ENCODE measurements at regions not wholly inside any gene's neighbourhood (a gene's known extent, or its start where the extent isn't known, plus 50 kb on each side); places are given as distances from the start of the nearest gene placed in this dataset.

GRCh38 chr2:177021706-177022343, 190.8 kb upstream of the HNRNPA3 start:
- Histone ChIP-seq H3K9ac (ENCODE audit: low read length in 3 of 3) (no peak overlapping the region), H3K4me3 (ENCODE audit: low read length in 3 of 3) (no peak overlapping the region), H3K4me1 (ENCODE audit: control insufficient read depth in 2 of 3, insufficient read depth in 2 of 3, low read depth in 1 of 3, low read length in 3 of 3) (peaks cover 0 to 5% (median 4%) of the 10 kb centered on the region in 3 donors), H3K27ac (ENCODE audit: low read depth in 2 of 2, low read length in 2 of 2) (no peak overlapping the region), H3K9me3 (ENCODE audit: control insufficient read depth in 2 of 3, insufficient read depth in 1 of 3, low read length in 3 of 3) (no peaks in the 10 kb centered on the region), H3K27me3 (ENCODE audit: control insufficient read depth, insufficient read depth, low read length) (no peaks in the 10 kb centered on the region), H3K36me3 (ENCODE audit: control insufficient read depth in 2 of 3, insufficient read depth in 3 of 3, low read length in 3 of 3) (no peaks in the 10 kb centered on the region)
- peak in 4 of 5 donors; percentile 31 to 78 (median 56) for DNase-seq
- intact Hi-C loops (cut with DNase I): no loop called here
- FAIRE-seq: no peak
- no peak for TF ChIP-seq CTCF (IDR thresholded peaks at IDR 0.05; ENCODE audit: borderline replicate concordance, extremely low read depth, insufficient read depth)

- Histone ChIP-seq H3K4me3 (ENCODE audit: low read length in 3 of 3) (no peak overlapping the region), H3K27me3 (ENCODE audit: control insufficient read depth, insufficient read depth, low read length) (no peaks in the 10 kb centered on the region), H3K36me3 (ENCODE audit: control insufficient read depth in 2 of 3, insufficient read depth in 3 of 3, low read length in 3 of 3) (no peaks in the 10 kb centered on the region), H3K9me3 (ENCODE audit: control insufficient read depth in 2 of 3, insufficient read depth in 1 of 3, low read length in 3 of 3) (no peaks in the 10 kb centered on the region), H3K4me1 (ENCODE audit: control insufficient read depth in 2 of 3, insufficient read depth in 2 of 3, low read depth in 1 of 3, low read length in 3 of 3) (peaks cover 0 to 5% (median 4%) of the 10 kb centered on the region in 3 donors), H3K27ac (ENCODE audit: low read depth in 2 of 2, low read length in 2 of 2) (no peak overlapping the region), H3K9ac (ENCODE audit: low read length in 3 of 3) (no peak overlapping the region)
- DNase-seq: no peak
- FAIRE-seq: no peak
- TF ChIP-seq CTCF (IDR thresholded peaks at IDR 0.05; ENCODE audit: borderline replicate concordance, extremely low read depth, insufficient read depth): no peak
- intact Hi-C loops (cut with DNase I): no loop called here
These were observed 187.8 kb upstream of the HNRNPA3 start for GRCh38 chr2:177024765-177025164.

- no peak for FAIRE-seq
- H3K4me3 ChIP-seq (ENCODE audit: low read length in 3 of 3): no peak overlapping the region
- H3K4me1 ChIP-seq (ENCODE audit: control insufficient read depth in 2 of 3, insufficient read depth in 2 of 3, low read depth in 1 of 3, low read length in 3 of 3): peaks cover 0 to 2% (median 1%) of the 10 kb centered on the region in 3 donors
- intact Hi-C loops (cut with DNase I): no loop called here
- H3K9me3 ChIP-seq (ENCODE audit: control insufficient read depth in 2 of 3, insufficient read depth in 1 of 3, low read length in 3 of 3): no peaks in the 10 kb centered on the region
- TF ChIP-seq CTCF (IDR thresholded peaks at IDR 0.05; ENCODE audit: borderline replicate concordance, extremely low read depth, insufficient read depth): no peak
- H3K36me3 ChIP-seq (ENCODE audit: control insufficient read depth in 2 of 3, insufficient read depth in 3 of 3, low read length in 3 of 3): no peaks in the 10 kb centered on the region
- no peak for DNase-seq
- no peak overlapping the region for H3K27ac ChIP-seq (ENCODE audit: low read depth in 2 of 2, low read length in 2 of 2)
- H3K9ac ChIP-seq (ENCODE audit: low read length in 3 of 3): no peak overlapping the region
- no peaks in the 10 kb centered on the region for H3K27me3 ChIP-seq (ENCODE audit: control insufficient read depth, insufficient read depth, low read length)
These were observed 186.3 kb upstream of the HNRNPA3 start for GRCh38 chr2:177026253-177026652.

- Histone ChIP-seq H3K9ac (ENCODE audit: low read length in 3 of 3) (no peak overlapping the region), H3K27ac (ENCODE audit: low read depth in 2 of 2, low read length in 2 of 2) (no peak overlapping the region), H3K4me1 (ENCODE audit: control insufficient read depth in 2 of 3, insufficient read depth in 2 of 3, low read depth in 1 of 3, low read length in 3 of 3) (peaks cover 0 to under 1% (median 0%) of the 10 kb centered on the region in 3 donors), H3K27me3 (ENCODE audit: control insufficient read depth, insufficient read depth, low read length) (no peaks in the 10 kb centered on the region), H3K4me3 (ENCODE audit: low read length in 3 of 3) (no peak overlapping the region), H3K9me3 (ENCODE audit: control insufficient read depth in 2 of 3, insufficient read depth in 1 of 3, low read length in 3 of 3) (no peaks in the 10 kb centered on the region), H3K36me3 (ENCODE audit: control insufficient read depth in 2 of 3, insufficient read depth in 3 of 3, low read length in 3 of 3) (no peaks in the 10 kb centered on the region)
- no peak for TF ChIP-seq CTCF (IDR thresholded peaks at IDR 0.05; ENCODE audit: borderline replicate concordance, extremely low read depth, insufficient read depth)
- FAIRE-seq (no peak), DNase-seq (no peak)
- intact Hi-C loops (cut with DNase I): no loop called here
These were observed 185.6 kb upstream of the HNRNPA3 start for GRCh38 chr2:177026956-177027355.
